H1 (cell line): ENCODE measurements at regions not wholly inside any gene's neighbourhood (a gene's known extent, or its start where the extent isn't known, plus 50 kb on each side); places are given as distances from the start of the nearest gene placed in this dataset.

Experiments used
- ATF3 ChIP-seq: IDR thresholded peaks from 2 replicates; pipeline ENCODE4 v1.6.1; 2011; ENCODE audit warnings: low read depth, mild to moderate bottlenecking, low read length; ENCODE audit not compliant: insufficient read depth
- CHD1 ChIP-seq: IDR thresholded peaks from 2 replicates; pipeline ENCODE4 v1.6.1; 2012; ENCODE audit warnings: low read depth, low read length, improper control_type of control experiment
- EZH2 ChIP-seq: fragments of 200-600 bp; sonication (generic); IDR thresholded peaks from 2 replicates; pipeline ENCODE4 v1.7.1; 2012; ENCODE audit warnings: low read depth, mild to moderate bottlenecking, moderate library complexity, low read length, inconsistent platforms; ENCODE audit not compliant: severe bottlenecking
- HDAC2 ChIP-seq, 2 experiments: fragments of 300-600 bp in 1 of 2; sonication (generic) in 1 of 2; IDR thresholded peaks; 2 replicates each; pipeline ENCODE4 v1.6.1; 2011 to 2012; ENCODE audit warnings: low read depth in 2 of 2, low read length in 2 of 2, mild to moderate bottlenecking in 2 of 2, moderate library complexity in 2 of 2, borderline replicate concordance in 1 of 2, inconsistent platforms in 1 of 2

- TF ChIP-seq EZH2 (no peak), CHD1 (no peak), HDAC2 (IDR thresholded peaks at IDR 0.05; ENCODE audit: borderline replicate concordance in 1 of 2, low read depth in 2 of 2, low read length in 2 of 2) (no peak), ATF3 (no peak)
These were observed 82.2 kb upstream of the AKIP1 start (continued) for GRCh38 chr11:8828580-8829361.
